ENCODE measurements at regions not wholly inside any gene's neighbourhood (a gene's known extent, or its start where the extent isn't known, plus 50 kb on each side); places are given as distances from the start of the nearest gene placed in this dataset.

DNA sequence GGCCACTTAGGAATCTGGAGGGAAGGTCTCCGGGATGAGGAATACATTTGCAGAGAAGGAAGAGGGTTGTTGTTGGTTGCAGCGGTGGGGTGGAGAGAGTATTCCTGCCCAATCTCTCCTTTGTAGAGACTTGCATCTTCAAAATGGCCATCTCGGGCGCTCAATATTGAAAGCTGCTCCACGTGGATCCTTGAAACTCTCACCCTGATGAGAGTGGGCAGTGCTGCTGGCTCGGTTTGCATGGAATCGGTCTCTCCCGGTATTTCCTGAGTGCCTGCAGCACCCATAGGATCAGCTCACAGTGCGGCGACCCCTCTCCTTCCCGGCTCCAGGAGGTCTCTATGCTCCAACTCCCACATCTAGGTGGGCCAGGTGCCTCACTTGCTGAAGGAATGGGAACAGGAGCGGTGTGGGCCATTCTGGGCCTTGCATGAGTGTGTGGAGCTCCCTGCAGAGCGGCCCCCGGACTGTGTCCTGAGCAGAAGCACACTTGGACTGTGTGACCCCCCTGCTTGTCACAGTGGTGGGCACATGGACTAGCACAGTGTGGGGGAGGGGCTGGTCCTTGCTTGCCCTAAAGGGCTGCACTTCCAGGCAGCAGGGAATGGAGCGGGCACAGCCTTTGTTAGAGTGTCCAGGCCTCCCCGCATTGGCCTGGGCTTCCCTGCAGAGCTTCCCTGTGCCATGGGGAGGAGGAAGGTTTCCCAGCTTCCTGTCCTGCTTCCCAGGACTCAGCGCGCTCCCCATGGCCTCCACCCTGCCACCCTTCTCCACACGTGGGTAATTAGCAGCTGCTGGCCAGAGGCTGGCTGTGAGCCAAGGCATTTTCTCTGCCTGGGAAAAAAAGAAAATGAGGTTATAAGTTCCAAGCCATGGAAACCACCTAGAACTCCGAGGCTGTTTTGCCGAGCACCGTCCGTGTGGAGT, 139.3 kb downstream of the IRF8 start:
- no peaks in the 10 kb centered on the region for H3K9me3 ChIP-seq (replicated peaks; ENCODE audit: control insufficient read depth, low read depth, low read length)
- no peak overlapping the region for H3K4me3 ChIP-seq (ENCODE audit: low read length)
- peaks cover 27% of the 10 kb centered on the region for H3K4me1 ChIP-seq (ENCODE audit: control insufficient read depth, insufficient read depth, low read length)
- no peak for DNase-seq
- peaks cover 48% of the 10 kb centered on the region for H3K27me3 ChIP-seq (ENCODE audit: control insufficient read depth, insufficient read depth, low read length)
- WGBS (ENCODE audit: insufficient coverage) = 66% methylated on average over 12 of the region's 23 CpGs
- no peaks in the 10 kb centered on the region for H3K36me3 ChIP-seq (ENCODE audit: control insufficient read depth, insufficient read depth, low read length)
- no peak overlapping the region for H3K27ac ChIP-seq (ENCODE audit: low read length)

- Histone ChIP-seq H3K27ac (ENCODE audit: low read length) (no peak overlapping the region), H3K4me1 (ENCODE audit: control insufficient read depth, insufficient read depth, low read length) (peaks cover 22% of the 10 kb centered on the region), H3K27me3 (ENCODE audit: control insufficient read depth, insufficient read depth, low read length) (peaks cover 50% of the 10 kb centered on the region), H3K36me3 (ENCODE audit: control insufficient read depth, insufficient read depth, low read length) (no peaks in the 10 kb centered on the region), H3K9me3 (replicated peaks; ENCODE audit: control insufficient read depth, low read depth, low read length) (no peaks in the 10 kb centered on the region), H3K4me3 (ENCODE audit: low read length) (no peak overlapping the region)
- no peak for DNase-seq
- WGBS (ENCODE audit: insufficient coverage) = 56% methylated on average over 13 of the region's 13 CpGs
Observed at GRCh38 chr16:86038926-86039310, 140.0 kb downstream of the IRF8 start.

- Histone ChIP-seq H3K4me3 (ENCODE audit: low read length) (no peak overlapping the region), H3K9me3 (replicated peaks; ENCODE audit: control insufficient read depth, low read depth, low read length) (no peaks in the 10 kb centered on the region), H3K27ac (ENCODE audit: low read length) (no peak overlapping the region), H3K36me3 (ENCODE audit: control insufficient read depth, insufficient read depth, low read length) (no peaks in the 10 kb centered on the region), H3K4me1 (ENCODE audit: control insufficient read depth, insufficient read depth, low read length) (peaks cover 15% of the 10 kb centered on the region), H3K27me3 (ENCODE audit: control insufficient read depth, insufficient read depth, low read length) (peaks cover 51% of the 10 kb centered on the region)
- no peak for DNase-seq
- WGBS (ENCODE audit: insufficient coverage) = 25% methylated on average over 3 of the region's 12 CpGs
Observed at GRCh38 chr16:86039606-86040005, 140.6 kb downstream of the IRF8 start.

DNA sequence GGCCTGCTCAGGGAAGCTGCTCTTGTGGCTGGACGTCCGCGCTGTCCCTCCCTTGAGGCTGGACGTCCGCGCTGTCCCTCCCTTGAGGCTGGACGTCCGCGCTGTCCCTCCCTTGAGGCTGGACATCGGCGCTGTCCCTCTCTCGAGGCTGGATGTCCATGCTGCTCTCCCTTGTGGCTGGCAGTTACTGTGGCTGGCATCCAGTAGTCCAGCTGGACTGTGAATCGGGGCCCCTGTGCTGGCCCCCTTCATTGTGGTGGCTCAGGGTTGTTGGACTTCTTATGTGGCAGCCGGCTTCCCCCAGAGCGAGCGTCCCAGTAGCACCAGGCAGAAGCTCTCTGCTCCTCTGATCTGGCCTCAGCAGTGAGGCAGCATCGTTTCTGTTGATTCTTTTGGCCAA, 141.5 kb downstream of the IRF8 start:
- Histone ChIP-seq H3K27ac (ENCODE audit: low read length) (no peak overlapping the region), H3K36me3 (ENCODE audit: control insufficient read depth, insufficient read depth, low read length) (no peaks in the 10 kb centered on the region), H3K9me3 (replicated peaks; ENCODE audit: control insufficient read depth, low read depth, low read length) (no peaks in the 10 kb centered on the region), H3K4me3 (ENCODE audit: low read length) (no peak overlapping the region), H3K4me1 (ENCODE audit: control insufficient read depth, insufficient read depth, low read length) (peaks cover 14% of the 10 kb centered on the region), H3K27me3 (ENCODE audit: control insufficient read depth, insufficient read depth, low read length) (peaks cover 57% of the 10 kb centered on the region)
- WGBS (ENCODE audit: insufficient coverage) = 56% methylated on average over 13 of the region's 17 CpGs
- no peak for DNase-seq

- H3K27me3 ChIP-seq (ENCODE audit: control insufficient read depth, insufficient read depth, low read length) = peaks cover 65% of the 10 kb centered on the region
- DNase-seq = no peak
- peaks cover 14% of the 10 kb centered on the region for H3K4me1 ChIP-seq (ENCODE audit: control insufficient read depth, insufficient read depth, low read length)
- no peaks in the 10 kb centered on the region for H3K36me3 ChIP-seq (ENCODE audit: control insufficient read depth, insufficient read depth, low read length)
- no peak overlapping the region for H3K27ac ChIP-seq (ENCODE audit: low read length)
- H3K9me3 ChIP-seq (replicated peaks; ENCODE audit: control insufficient read depth, low read depth, low read length) = no peaks in the 10 kb centered on the region
- 67% methylated on average over 8 of the region's 11 CpGs for WGBS (ENCODE audit: insufficient coverage)
- no peak overlapping the region for H3K4me3 ChIP-seq (ENCODE audit: low read length)
Observed at GRCh38 chr16:86041215-86041614, 142.3 kb downstream of the IRF8 start.

- Histone ChIP-seq H3K27ac (ENCODE audit: low read length) (no peak overlapping the region), H3K9me3 (replicated peaks; ENCODE audit: control insufficient read depth, low read depth, low read length) (no peaks in the 10 kb centered on the region), H3K27me3 (ENCODE audit: control insufficient read depth, insufficient read depth, low read length) (peaks cover 71% of the 10 kb centered on the region), H3K36me3 (ENCODE audit: control insufficient read depth, insufficient read depth, low read length) (no peaks in the 10 kb centered on the region), H3K4me3 (ENCODE audit: low read length) (no peak overlapping the region), H3K4me1 (ENCODE audit: control insufficient read depth, insufficient read depth, low read length) (peaks cover 14% of the 10 kb centered on the region)
- 57% methylated on average over 1 of the region's 4 CpGs for WGBS (ENCODE audit: insufficient coverage)
- DNase-seq = no peak
Observed at GRCh38 chr16:86041807-86042206, 142.8 kb downstream of the IRF8 start.

DNA sequence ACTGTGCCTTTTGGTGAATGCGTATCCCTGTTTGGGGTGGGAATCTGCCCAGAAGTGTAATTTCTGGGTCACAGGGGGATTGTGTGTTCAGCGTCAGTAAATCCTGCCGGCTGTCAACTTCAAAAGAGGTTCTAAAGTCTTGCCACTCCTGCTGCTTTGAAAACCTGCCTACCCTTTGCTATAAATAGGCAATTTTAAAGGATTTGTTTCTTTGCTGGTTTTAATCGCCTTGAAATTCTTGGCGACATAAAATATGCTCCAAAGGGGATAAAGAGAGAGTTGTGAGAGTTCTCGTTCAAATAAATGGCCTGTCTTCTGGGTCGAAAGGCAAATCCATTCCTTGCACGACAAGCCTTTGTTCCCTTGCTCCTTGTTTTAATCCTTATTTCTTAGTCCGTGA, 143.4 kb downstream of the IRF8 start:
- WGBS (ENCODE audit: insufficient coverage) = 62% methylated on average over 3 of the region's 9 CpGs
- Histone ChIP-seq H3K27ac (ENCODE audit: low read length) (no peak overlapping the region), H3K9me3 (replicated peaks; ENCODE audit: control insufficient read depth, low read depth, low read length) (no peaks in the 10 kb centered on the region), H3K4me1 (ENCODE audit: control insufficient read depth, insufficient read depth, low read length) (peaks cover 14% of the 10 kb centered on the region), H3K36me3 (ENCODE audit: control insufficient read depth, insufficient read depth, low read length) (no peaks in the 10 kb centered on the region), H3K27me3 (ENCODE audit: control insufficient read depth, insufficient read depth, low read length) (peaks cover 76% of the 10 kb centered on the region), H3K4me3 (ENCODE audit: low read length) (no peak overlapping the region)
- DNase-seq = no peak

DNA sequence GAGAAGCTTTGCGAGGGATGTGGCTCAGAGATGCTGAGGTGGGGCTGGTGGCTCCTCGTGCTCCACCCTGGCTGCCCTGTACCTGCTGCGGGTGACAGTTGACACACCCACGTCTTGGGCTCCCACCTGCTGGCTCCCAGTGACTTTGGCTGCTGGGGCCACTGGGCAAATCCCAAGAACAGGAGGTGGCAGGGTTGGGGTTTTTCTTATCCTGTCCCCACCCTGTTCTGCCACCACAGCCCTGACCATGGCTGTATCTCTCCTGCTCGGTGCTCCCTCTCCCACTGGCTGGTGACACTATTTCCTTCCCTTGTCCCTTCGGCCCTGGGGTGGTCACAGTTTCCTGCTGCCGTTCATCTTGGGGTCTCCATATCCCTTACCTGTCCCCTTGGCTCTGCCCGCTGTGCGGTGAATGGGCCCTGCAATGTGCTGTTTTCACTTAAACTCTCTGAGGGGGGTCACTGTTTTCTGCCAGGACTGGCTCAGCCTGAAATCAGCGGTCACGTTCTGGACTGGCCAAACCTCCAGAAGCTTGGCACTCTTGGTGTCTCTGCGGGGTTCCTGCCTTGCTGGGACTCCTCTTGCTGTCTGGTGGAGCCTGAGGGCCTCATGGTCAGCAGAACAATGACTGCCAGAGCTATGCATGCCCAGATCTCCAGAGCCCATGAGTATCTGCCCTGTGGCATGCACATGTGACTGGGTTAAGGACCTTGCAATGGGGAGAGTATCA, 144.2 kb downstream of the IRF8 start:
- H3K4me3 ChIP-seq (ENCODE audit: low read length) = no peak overlapping the region
- no peaks in the 10 kb centered on the region for H3K36me3 ChIP-seq (ENCODE audit: control insufficient read depth, insufficient read depth, low read length)
- WGBS (ENCODE audit: insufficient coverage) = 70% methylated on average over 12 of the region's 12 CpGs
- H3K27ac ChIP-seq (ENCODE audit: low read length) = no peak overlapping the region
- H3K27me3 ChIP-seq (ENCODE audit: control insufficient read depth, insufficient read depth, low read length) = peaks cover 84% of the 10 kb centered on the region
- peaks cover 12% of the 10 kb centered on the region for H3K4me1 ChIP-seq (ENCODE audit: control insufficient read depth, insufficient read depth, low read length)
- no peak for DNase-seq
- H3K9me3 ChIP-seq (replicated peaks; ENCODE audit: control insufficient read depth, low read depth, low read length) = no peaks in the 10 kb centered on the region

DNA sequence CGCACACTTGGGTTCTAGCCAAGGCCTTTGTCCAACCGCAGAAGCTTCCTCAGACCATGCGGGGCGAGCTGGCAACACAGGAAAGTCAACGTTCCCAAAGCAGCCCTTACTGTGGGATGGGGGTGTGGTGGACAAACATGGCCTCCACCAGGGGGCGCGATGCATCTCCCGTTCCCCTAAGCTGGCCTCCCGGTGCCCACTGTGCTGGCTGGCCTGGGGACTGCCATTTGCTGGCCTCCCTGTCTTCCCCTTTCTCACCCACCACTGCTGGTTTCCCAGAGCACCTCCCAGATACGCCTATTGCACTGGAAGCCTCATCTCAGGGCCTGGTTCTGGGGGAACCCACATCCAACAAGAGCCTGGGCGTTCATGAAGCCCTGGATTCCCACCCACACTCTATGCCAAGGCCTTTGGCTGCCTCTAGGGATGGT, 145.3 kb downstream of the IRF8 start:
- no peaks in the 10 kb centered on the region for H3K9me3 ChIP-seq (replicated peaks; ENCODE audit: control insufficient read depth, low read depth, low read length)
- H3K27ac ChIP-seq (ENCODE audit: low read length) = no peak overlapping the region
- peaks cover 5% of the 10 kb centered on the region for H3K4me1 ChIP-seq (ENCODE audit: control insufficient read depth, insufficient read depth, low read length)
- no peak for DNase-seq
- H3K4me3 ChIP-seq (ENCODE audit: low read length) = no peak overlapping the region
- 28% methylated on average over 6 of the region's 11 CpGs for WGBS (ENCODE audit: insufficient coverage)
- peaks cover 87% of the 10 kb centered on the region for H3K27me3 ChIP-seq (ENCODE audit: control insufficient read depth, insufficient read depth, low read length)
- H3K36me3 ChIP-seq (ENCODE audit: control insufficient read depth, insufficient read depth, low read length) = no peaks in the 10 kb centered on the region

- DNase-seq = no peak
- 45% methylated on average over 4 of the region's 8 CpGs for WGBS (ENCODE audit: insufficient coverage)
- peaks cover 6% of the 10 kb centered on the region for H3K4me1 ChIP-seq (ENCODE audit: control insufficient read depth, insufficient read depth, low read length)
- no peak overlapping the region for H3K27ac ChIP-seq (ENCODE audit: low read length)
- peaks cover 90% of the 10 kb centered on the region for H3K27me3 ChIP-seq (ENCODE audit: control insufficient read depth, insufficient read depth, low read length)
- no peak overlapping the region for H3K4me3 ChIP-seq (ENCODE audit: low read length)
- H3K36me3 ChIP-seq (ENCODE audit: control insufficient read depth, insufficient read depth, low read length) = no peaks in the 10 kb centered on the region
- no peaks in the 10 kb centered on the region for H3K9me3 ChIP-seq (replicated peaks; ENCODE audit: control insufficient read depth, low read depth, low read length)
Observed at GRCh38 chr16:86044881-86045590, 146.1 kb downstream of the IRF8 start.

All from muscle of leg (tissue), 3 donors.